ENCODE measurements at regions not wholly inside any gene's neighbourhood (a gene's known extent, or its start where the extent isn't known, plus 50 kb on each side); places are given as distances from the start of the nearest gene placed in this dataset.

DNA sequence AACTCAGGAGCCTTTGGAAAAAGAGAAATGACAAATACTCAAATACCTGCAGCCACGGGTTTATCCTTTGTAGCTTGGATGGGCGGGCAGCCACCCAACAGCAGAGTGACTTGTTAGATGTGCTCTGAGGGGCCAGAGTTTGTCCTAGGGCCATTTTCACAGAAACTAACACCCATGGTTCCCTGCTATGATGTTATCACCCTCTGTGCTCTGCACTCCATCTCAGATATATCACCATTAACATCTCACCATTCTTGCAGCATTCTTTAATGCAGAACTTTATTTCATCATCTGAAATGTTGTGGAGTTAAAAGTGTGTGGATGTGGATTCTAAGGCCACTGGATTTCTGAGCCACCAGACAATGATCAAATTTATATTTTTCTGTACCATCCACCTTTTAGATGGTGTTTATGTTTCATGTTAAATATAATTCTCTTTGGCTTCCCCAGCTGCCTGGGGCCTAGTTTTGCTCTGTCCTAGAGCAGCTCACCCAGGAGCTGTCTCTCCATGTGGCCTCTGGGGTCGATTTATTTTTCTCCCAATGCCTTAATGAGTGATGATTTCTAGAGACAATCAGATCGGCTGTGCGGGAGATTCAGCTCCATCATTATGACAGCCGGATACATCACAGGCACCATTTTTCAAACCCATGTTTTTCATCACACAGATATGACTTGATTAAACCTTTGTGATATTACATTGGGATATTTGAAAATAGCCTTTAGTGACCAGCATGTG, 380.8 kb downstream of the BCOR start:
- no peaks in the 10 kb centered on the region for H3K36me3 ChIP-seq (ENCODE audit: control insufficient read depth, insufficient read depth, low read length)
- H3K27me3 ChIP-seq (ENCODE audit: control insufficient read depth, insufficient read depth, low read length): peaks cover 2% of the 10 kb centered on the region
- no peak for DNase-seq (ENCODE audit: low read depth)
- H3K4me3 ChIP-seq (ENCODE audit: low read depth, low read length): no peak overlapping the region
- TF ChIP-seq, protein P1, sequence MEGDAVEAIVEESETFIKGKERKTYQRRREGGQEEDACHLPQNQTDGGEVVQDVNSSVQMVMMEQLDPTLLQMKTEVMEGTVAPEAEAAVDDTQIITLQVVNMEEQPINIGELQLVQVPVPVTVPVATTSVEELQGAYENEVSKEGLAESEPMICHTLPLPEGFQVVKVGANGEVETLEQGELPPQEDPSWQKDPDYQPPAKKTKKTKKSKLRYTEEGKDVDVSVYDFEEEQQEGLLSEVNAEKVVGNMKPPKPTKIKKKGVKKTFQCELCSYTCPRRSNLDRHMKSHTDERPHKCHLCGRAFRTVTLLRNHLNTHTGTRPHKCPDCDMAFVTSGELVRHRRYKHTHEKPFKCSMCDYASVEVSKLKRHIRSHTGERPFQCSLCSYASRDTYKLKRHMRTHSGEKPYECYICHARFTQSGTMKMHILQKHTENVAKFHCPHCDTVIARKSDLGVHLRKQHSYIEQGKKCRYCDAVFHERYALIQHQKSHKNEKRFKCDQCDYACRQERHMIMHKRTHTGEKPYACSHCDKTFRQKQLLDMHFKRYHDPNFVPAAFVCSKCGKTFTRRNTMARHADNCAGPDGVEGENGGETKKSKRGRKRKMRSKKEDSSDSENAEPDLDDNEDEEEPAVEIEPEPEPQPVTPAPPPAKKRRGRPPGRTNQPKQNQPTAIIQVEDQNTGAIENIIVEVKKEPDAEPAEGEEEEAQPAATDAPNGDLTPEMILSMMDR (IDR thresholded peaks at IDR 0.05; ENCODE audit: insufficient read depth, low read length, poor library complexity, severe bottlenecking): no peak

DNA sequence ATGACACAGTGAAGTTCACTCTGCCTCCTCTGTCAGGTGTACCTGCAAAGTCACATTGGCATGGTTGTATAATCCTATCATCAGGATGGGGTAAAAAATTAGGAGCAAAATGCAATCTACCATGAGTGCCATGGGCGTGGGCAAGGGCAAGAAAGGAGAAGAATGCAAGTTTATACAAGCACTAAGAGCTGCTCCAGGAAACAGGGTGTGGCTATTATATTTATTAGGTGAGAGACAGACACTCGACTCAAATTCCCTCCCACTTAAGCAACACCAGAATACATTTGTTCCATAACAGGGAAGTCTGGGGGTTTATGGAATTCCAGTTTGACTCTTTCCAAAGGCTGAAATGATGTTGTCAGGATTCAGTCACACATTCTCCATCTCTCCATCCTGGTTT, 378.8 kb downstream of the BCOR start:
- no peak for DNase-seq (ENCODE audit: low read depth)
- TF ChIP-seq, protein P1 (IDR thresholded peaks at IDR 0.05; ENCODE audit: insufficient read depth, low read length, poor library complexity, severe bottlenecking): no peak
- Histone ChIP-seq H3K4me3 (ENCODE audit: low read depth, low read length) (no peak overlapping the region), H3K27me3 (ENCODE audit: control insufficient read depth, insufficient read depth, low read length) (peaks cover 1% of the 10 kb centered on the region), H3K36me3 (ENCODE audit: control insufficient read depth, insufficient read depth, low read length) (no peaks in the 10 kb centered on the region)

DNA sequence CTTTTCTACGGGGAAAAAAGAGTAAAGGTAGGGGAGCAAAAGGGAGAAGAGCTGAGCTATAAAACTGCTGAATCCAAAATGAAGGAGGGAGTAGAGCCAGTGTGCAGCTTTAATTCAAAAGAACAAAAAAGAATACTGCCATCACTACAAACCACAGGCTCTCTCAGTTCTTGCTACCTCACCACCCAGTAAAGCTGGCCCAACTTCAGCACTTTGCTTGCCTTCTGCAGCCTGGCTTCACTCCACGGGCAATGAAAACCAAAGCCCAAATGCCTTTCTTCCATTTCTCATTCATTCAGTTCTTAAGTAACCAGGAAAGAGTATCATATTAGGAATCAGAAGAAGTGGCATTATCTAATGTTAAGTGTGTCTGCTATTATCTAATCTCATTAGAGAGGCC, 376.8 kb downstream of the BCOR start:
- Histone ChIP-seq H3K4me3 (ENCODE audit: low read depth, low read length) (no peak overlapping the region), H3K36me3 (ENCODE audit: control insufficient read depth, insufficient read depth, low read length) (no peaks in the 10 kb centered on the region), H3K27me3 (ENCODE audit: control insufficient read depth, insufficient read depth, low read length) (no peaks in the 10 kb centered on the region)
- DNase-seq (ENCODE audit: low read depth): no peak
- TF ChIP-seq, protein P1 (IDR thresholded peaks at IDR 0.05; ENCODE audit: insufficient read depth, low read length, poor library complexity, severe bottlenecking): no peak

DNA sequence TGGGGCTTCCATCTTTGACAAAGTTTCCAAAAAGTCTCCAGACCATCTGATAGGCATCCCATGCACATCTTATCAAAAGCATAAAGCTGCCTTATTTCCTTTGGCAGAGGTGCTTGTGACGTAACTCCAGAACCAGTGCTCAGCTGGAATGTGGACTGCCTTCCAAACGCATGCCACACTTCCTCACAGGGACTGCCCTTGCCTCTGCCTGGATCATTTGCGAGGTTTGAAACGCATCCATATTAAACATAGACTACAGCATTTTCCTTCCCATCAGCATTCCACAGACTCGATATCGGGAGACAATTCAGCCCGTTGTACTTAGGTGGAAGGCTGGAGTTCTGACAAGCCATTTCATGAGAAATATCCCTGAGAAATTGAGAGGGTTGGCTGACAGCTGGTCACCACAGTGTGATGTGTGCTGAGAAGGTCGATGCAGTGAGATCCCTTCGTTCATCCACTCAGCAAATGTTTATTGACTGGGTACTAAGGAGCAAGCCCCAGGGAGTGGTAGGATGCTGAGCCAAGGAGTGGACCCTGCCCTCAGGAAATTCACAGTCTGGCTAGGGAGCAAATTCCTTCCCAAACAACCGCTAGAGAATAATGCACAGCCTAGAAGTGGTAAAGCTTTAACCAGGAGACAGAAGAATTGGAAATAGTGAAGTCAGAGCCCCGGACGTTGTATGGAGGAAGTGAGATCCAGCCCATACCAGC, 376.0 kb downstream of the BCOR start:
- Histone ChIP-seq H3K27me3 (ENCODE audit: control insufficient read depth, insufficient read depth, low read length) (no peaks in the 10 kb centered on the region), H3K4me3 (ENCODE audit: low read depth, low read length) (no peak overlapping the region), H3K36me3 (ENCODE audit: control insufficient read depth, insufficient read depth, low read length) (no peaks in the 10 kb centered on the region)
- no peak for DNase-seq (ENCODE audit: low read depth)
- TF ChIP-seq, protein P1 (IDR thresholded peaks at IDR 0.05; ENCODE audit: insufficient read depth, low read length, poor library complexity, severe bottlenecking): no peak

DNA sequence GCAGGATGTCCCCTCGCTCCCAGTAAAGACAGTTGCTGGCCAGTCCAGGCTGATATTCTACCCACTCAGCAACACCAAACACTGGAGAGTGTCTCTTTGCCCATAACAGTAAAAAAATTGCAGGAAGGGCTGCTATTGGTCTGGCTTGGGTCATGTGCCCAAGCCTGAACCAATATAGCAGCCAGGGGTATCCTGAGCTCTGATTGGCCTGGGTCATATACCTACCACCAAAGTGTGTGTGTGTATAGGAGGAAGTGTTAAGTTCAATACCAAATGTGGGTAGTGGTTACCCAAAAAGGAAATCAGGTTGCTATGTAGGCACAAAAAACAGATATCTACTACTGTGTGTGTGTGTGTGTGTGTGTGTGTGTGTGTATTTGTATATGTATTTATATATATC, 373.2 kb downstream of the BCOR start:
- Histone ChIP-seq H3K4me3 (ENCODE audit: low read depth, low read length) (no peak overlapping the region), H3K27me3 (ENCODE audit: control insufficient read depth, insufficient read depth, low read length) (no peaks in the 10 kb centered on the region), H3K36me3 (ENCODE audit: control insufficient read depth, insufficient read depth, low read length) (no peaks in the 10 kb centered on the region)
- no peak for DNase-seq (ENCODE audit: low read depth)
- TF ChIP-seq, protein P1 (IDR thresholded peaks at IDR 0.05; ENCODE audit: insufficient read depth, low read length, poor library complexity, severe bottlenecking): no peak
